H9 (cell line): ENCODE measurements at regions not wholly inside any gene's neighbourhood (a gene's known extent, or its start where the extent isn't known, plus 50 kb on each side); places are given as distances from the start of the nearest gene placed in this dataset.

Source experiments
- DNase-seq: peaks from one replicate; pipeline ENCODE4 v3.0.0-alpha.2; 2017
- H2AFZ ChIP-seq: one replicate; pipeline ENCODE4 v1.6.1; 2013; ENCODE audit warnings: mild to moderate bottlenecking, low read length, control low read depth, moderate library complexity
- H2AK5ac ChIP-seq: 2 replicates; pipeline ENCODE4 v1.6.1; 2013; ENCODE audit warnings: low read length, control low read depth, mixed read lengths; ENCODE audit not compliant: insufficient read length
- H2BK120ac ChIP-seq: one replicate; pipeline ENCODE4 v1.6.1; 2013; ENCODE audit warnings: low read depth, mild to moderate bottlenecking, low read length, control low read depth, inconsistent platforms; ENCODE audit not compliant: poor library complexity, severe bottlenecking
- H2BK12ac ChIP-seq: 2 replicates; pipeline ENCODE4 v1.6.1; 2013; ENCODE audit warnings: low read length, control low read depth, mixed read lengths, low read depth; ENCODE audit not compliant: insufficient read length
- H2BK15ac ChIP-seq: 2 replicates; pipeline ENCODE4 v1.6.1; 2013; ENCODE audit warnings: low read depth, low read length, control low read depth
- H2BK20ac ChIP-seq: one replicate; pipeline ENCODE4 v1.6.1; 2013; ENCODE audit warnings: low read depth, mild to moderate bottlenecking, low read length, control low read depth, inconsistent platforms; ENCODE audit not compliant: poor library complexity, severe bottlenecking
- H2BK5ac ChIP-seq: 2 replicates; pipeline ENCODE4 v1.6.1; 2013; ENCODE audit warnings: low read length, control low read depth, mixed read lengths; ENCODE audit not compliant: insufficient read length
- H3K14ac ChIP-seq: 2 replicates; pipeline ENCODE4 v1.6.1; 2013; ENCODE audit warnings: low read length, control low read depth; ENCODE audit not compliant: insufficient read depth
- H3K18ac ChIP-seq: 2 replicates; pipeline ENCODE4 v1.6.1; 2013; ENCODE audit warnings: low read depth, mild to moderate bottlenecking, mixed read lengths, low read length, control low read depth; ENCODE audit not compliant: insufficient read length
- H3K23ac ChIP-seq: 2 replicates; pipeline ENCODE4 v1.6.1; 2013; ENCODE audit warnings: low read length, control low read depth, mixed read lengths, low read depth; ENCODE audit not compliant: insufficient read length
- H3K23me2 ChIP-seq: 2 replicates; pipeline ENCODE4 v1.6.1; 2013; ENCODE audit warnings: low read depth, mild to moderate bottlenecking, mixed read lengths, low read length, control low read depth; ENCODE audit not compliant: insufficient read length, poor library complexity, severe bottlenecking
- H3K27ac ChIP-seq: 2 replicates; pipeline ENCODE4 v1.5.1; 2013; ENCODE audit warnings: low read length, control low read depth, mixed read lengths, low read depth; ENCODE audit not compliant: insufficient read length
- H3K27me3 ChIP-seq: 2 replicates; pipeline ENCODE4 v1.6.1; 2013; ENCODE audit warnings: low read length, control low read depth, inconsistent platforms; ENCODE audit not compliant: insufficient read depth
- H3K4ac ChIP-seq: 2 replicates; pipeline ENCODE4 v1.6.1; 2013; ENCODE audit warnings: low read depth, mild to moderate bottlenecking, control low read depth, inconsistent platforms, low read length, moderate library complexity
- H3K4me1 ChIP-seq: 2 replicates; pipeline ENCODE4 v1.6.1; 2013; ENCODE audit warnings: low read length, control low read depth, inconsistent platforms; ENCODE audit not compliant: insufficient read depth
- H3K4me2 ChIP-seq: 2 replicates; pipeline ENCODE4 v1.6.1; 2013; ENCODE audit warnings: low read length, control low read depth, mixed read lengths; ENCODE audit not compliant: insufficient read length, insufficient read depth
- H3K56ac ChIP-seq: 2 replicates; pipeline ENCODE4 v1.6.1; 2013; ENCODE audit warnings: low read depth, mild to moderate bottlenecking, mixed read lengths, low read length, control low read depth; ENCODE audit not compliant: insufficient read length
- H3K79me1 ChIP-seq: 2 replicates; pipeline ENCODE4 v1.6.1; 2013; ENCODE audit warnings: low read depth, mild to moderate bottlenecking, moderate library complexity, low read length, control low read depth, inconsistent platforms; ENCODE audit not compliant: insufficient read depth, poor library complexity, severe bottlenecking
- H3K79me2 ChIP-seq: 2 replicates; pipeline ENCODE4 v1.6.1; 2013; ENCODE audit warnings: low read length, control low read depth, inconsistent platforms; ENCODE audit not compliant: insufficient read depth
- H3K9ac ChIP-seq: 2 replicates; pipeline ENCODE4 v1.6.1; 2013; ENCODE audit warnings: low read length, control low read depth, mixed read lengths; ENCODE audit not compliant: insufficient read length; ENCODE audit errors: extremely low read depth
- H3K9me3 ChIP-seq: one replicate; pipeline ENCODE4 v1.6.1; 2013; ENCODE audit warnings: low read depth, low read length, inconsistent platforms; ENCODE audit not compliant: control insufficient read depth
- H3T11ph ChIP-seq: one replicate; pipeline ENCODE4 v1.6.1; 2013; ENCODE audit warnings: mild to moderate bottlenecking, low read length, control low read depth, inconsistent platforms
- H4K20me1 ChIP-seq: one replicate; pipeline ENCODE4 v1.6.1; 2013; ENCODE audit not compliant: control insufficient read depth, insufficient read length, insufficient read depth
- H4K5ac ChIP-seq: 2 replicates; pipeline ENCODE4 v1.6.1; 2013; ENCODE audit warnings: low read depth, mild to moderate bottlenecking, mixed read lengths, low read length, control low read depth; ENCODE audit not compliant: insufficient read length
- H4K8ac ChIP-seq: replicated peaks from 2 replicates; pipeline ENCODE4 v1.6.1; 2013; ENCODE audit warnings: low read length, control low read depth, mixed read lengths, low read depth; ENCODE audit not compliant: insufficient read length
- H4K91ac ChIP-seq: 2 replicates; pipeline ENCODE4 v1.6.1; 2013; ENCODE audit warnings: low read depth, mild to moderate bottlenecking, moderate library complexity, mixed read lengths, low read length, control low read depth; ENCODE audit not compliant: insufficient read length
- H3K27ac Mint-ChIP-seq, 3 experiments: 2 replicates in 2 of 3; 3 replicates in 1 of 3; pipeline ENCODE4 v1.8.0; 2020 to 2021; ENCODE audit warnings: mixed read lengths in 3 of 3, mild to moderate bottlenecking in 1 of 3, moderate library complexity in 1 of 3
- H3K27me3 Mint-ChIP-seq: 2 replicates; pipeline ENCODE4 v1.8.0; 2021; ENCODE audit warnings: low read depth, mild to moderate bottlenecking, moderate library complexity, mixed read lengths
- H3K36me3 Mint-ChIP-seq, 3 experiments: 2 replicates in 2 of 3; 3 replicates in 1 of 3; pipeline ENCODE4 v1.8.0; 2020 to 2021; ENCODE audit warnings: low read depth in 3 of 3, mixed read lengths in 3 of 3; ENCODE audit not compliant: insufficient read depth in 1 of 3
- H3K4me1 Mint-ChIP-seq, 2 experiments: 2 replicates each; pipeline ENCODE4 v1.8.0; 2020; ENCODE audit warnings: mixed read lengths in 2 of 2
- H3K4me3 Mint-ChIP-seq, 2 experiments: 2 replicates in 1 of 2; 3 replicates in 1 of 2; pipeline ENCODE4 v1.8.0; 2020 to 2021; ENCODE audit warnings: mild to moderate bottlenecking in 2 of 2, mixed read lengths in 2 of 2, moderate library complexity in 1 of 2
- H3K9me3 Mint-ChIP-seq, 2 experiments: 2 replicates in 1 of 2; 3 replicates in 1 of 2; pipeline ENCODE4 v1.8.0; 2020; ENCODE audit warnings: mild to moderate bottlenecking in 2 of 2, mixed read lengths in 2 of 2, moderate library complexity in 1 of 2
- WGBS: extraction: QIAGEN DNeasy Blood & Tissue Kit; methylation state at CpG from one replicate; pipeline ENCODE4 v1.1.7; 2013; ENCODE audit warnings: missing lambda C conversion rate, low lambda C conversion rate, mixed read lengths; ENCODE audit not compliant: insufficient read length; ENCODE audit errors: extremely low coverage; 5-methylcytosine and 5-hydroxymethylcytosine counted together
- TF ChIP-seq, protein P1 (sequence below): fragments of 200-600 bp; sonication (generic); conservative IDR thresholded peaks from 3 replicates; pipeline ENCODE4 v1.8.0; 2021; ENCODE audit warnings: antibody characterized with exemption, mild to moderate bottlenecking

DNA sequence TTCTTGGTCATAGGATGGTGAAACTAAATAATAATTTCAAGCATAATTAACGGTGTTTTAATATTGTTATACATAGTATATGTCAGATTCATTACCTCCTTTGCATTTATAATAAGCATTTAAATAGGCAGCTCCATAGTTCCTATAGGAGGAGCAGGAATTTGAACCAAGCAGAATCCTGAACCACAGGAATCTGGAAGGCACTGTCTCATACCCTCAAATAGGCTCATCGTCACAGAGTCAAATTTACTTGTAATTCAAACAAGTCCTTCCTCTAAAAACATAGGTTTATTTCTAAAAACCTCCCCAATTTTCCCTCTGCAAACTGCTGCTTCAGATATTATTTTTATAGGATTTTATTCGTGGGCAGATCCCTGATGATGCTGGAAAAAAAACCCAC is 376.3 kb upstream of the ARHGEF26 start:
- H2BK20ac ChIP-seq: no peak overlapping the region
- no peak overlapping the region for H2BK12ac ChIP-seq
- H2AK5ac ChIP-seq: no peak overlapping the region
- H3K23me2 ChIP-seq: no peaks in the 10 kb centered on the region
- H2BK5ac ChIP-seq: no peak overlapping the region
- WGBS: no CpG with 5 or more reads among the region's 3 CpGs
- no peak overlapping the region for H4K8ac ChIP-seq
- H4K20me1 ChIP-seq: no peaks in the 10 kb centered on the region
- H3K9ac ChIP-seq: no peak overlapping the region
- no peaks in the 10 kb centered on the region; the same call in 1 of the 2 replicates for H3K4me1 ChIP-seq
- no peaks in the 10 kb centered on the region for H3K27me3 Mint-ChIP-seq
- H2BK120ac ChIP-seq: no peak overlapping the region
- no peaks in the 10 kb centered on the region for H3K9me3 ChIP-seq
- no peaks in the 10 kb centered on the region for H3K79me1 ChIP-seq
- H4K91ac ChIP-seq: no peak overlapping the region
- H3K14ac ChIP-seq: no peak overlapping the region
- no peaks in the 10 kb centered on the region for H3K36me3 Mint-ChIP-seq
- H3K4me1 Mint-ChIP-seq: peaks cover 16 to 20% of the 10 kb centered on the region in 2 experiments
- H3K23ac ChIP-seq: no peak overlapping the region
- H3K4ac ChIP-seq: no peak overlapping the region
- no peak for DNase-seq
- H3K18ac ChIP-seq: no peak overlapping the region
- TF ChIP-seq, protein P1, sequence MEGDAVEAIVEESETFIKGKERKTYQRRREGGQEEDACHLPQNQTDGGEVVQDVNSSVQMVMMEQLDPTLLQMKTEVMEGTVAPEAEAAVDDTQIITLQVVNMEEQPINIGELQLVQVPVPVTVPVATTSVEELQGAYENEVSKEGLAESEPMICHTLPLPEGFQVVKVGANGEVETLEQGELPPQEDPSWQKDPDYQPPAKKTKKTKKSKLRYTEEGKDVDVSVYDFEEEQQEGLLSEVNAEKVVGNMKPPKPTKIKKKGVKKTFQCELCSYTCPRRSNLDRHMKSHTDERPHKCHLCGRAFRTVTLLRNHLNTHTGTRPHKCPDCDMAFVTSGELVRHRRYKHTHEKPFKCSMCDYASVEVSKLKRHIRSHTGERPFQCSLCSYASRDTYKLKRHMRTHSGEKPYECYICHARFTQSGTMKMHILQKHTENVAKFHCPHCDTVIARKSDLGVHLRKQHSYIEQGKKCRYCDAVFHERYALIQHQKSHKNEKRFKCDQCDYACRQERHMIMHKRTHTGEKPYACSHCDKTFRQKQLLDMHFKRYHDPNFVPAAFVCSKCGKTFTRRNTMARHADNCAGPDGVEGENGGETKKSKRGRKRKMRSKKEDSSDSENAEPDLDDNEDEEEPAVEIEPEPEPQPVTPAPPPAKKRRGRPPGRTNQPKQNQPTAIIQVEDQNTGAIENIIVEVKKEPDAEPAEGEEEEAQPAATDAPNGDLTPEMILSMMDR: no peak
- H3K4me3 Mint-ChIP-seq: no peak overlapping the region
- H3K27ac Mint-ChIP-seq: no peak overlapping the region
- H3K4me2 ChIP-seq: no peak overlapping the region
- no peak overlapping the region for H2AFZ ChIP-seq
- no peak overlapping the region for H3T11ph ChIP-seq
- H3K27ac ChIP-seq: no peak overlapping the region
- H3K79me2 ChIP-seq: no peaks in the 10 kb centered on the region
- no peaks in the 10 kb centered on the region for H3K27me3 ChIP-seq
- no peaks in the 10 kb centered on the region for H3K9me3 Mint-ChIP-seq
- no peak overlapping the region for H2BK15ac ChIP-seq
- no peak overlapping the region for H3K56ac ChIP-seq
- no peak overlapping the region for H4K5ac ChIP-seq
